Neutrophil (primary cell): ENCODE measurements at regions not wholly inside any gene's neighbourhood (a gene's known extent, or its start where the extent isn't known, plus 50 kb on each side); places are given as distances from the start of the nearest gene placed in this dataset.

Source experiments
- H3K27ac ChIP-seq: fragments of 200-600 bp; sonication (generic); 2 replicates; pipeline ENCODE4 v1.5.1; 2016; ENCODE audit warnings: mild to moderate bottlenecking, moderate library complexity
- H3K27me3 ChIP-seq: fragments of 200-600 bp; sonication (generic); 2 replicates; pipeline ENCODE4 v1.6.0; 2016; ENCODE audit warnings: mild to moderate bottlenecking
- H3K36me3 ChIP-seq: fragments of 200-600 bp; sonication (generic); 2 replicates; pipeline ENCODE4 v1.5.1; 2017
- H3K4me1 ChIP-seq, 2 experiments: fragments of 200-600 bp in 1 of 2; sonication (generic) in 1 of 2; 1 replicate in 1 of 2; 2 replicates in 1 of 2; pipeline versions ENCODE4 v1.5.1 to v1.6.1; 2013 to 2016; ENCODE audit warnings: low read depth in 1 of 2, low read length in 1 of 2, mild to moderate bottlenecking in 1 of 2, moderate library complexity in 1 of 2; ENCODE audit not compliant: control insufficient read depth in 1 of 2, insufficient read depth in 1 of 2
- H3K4me3 ChIP-seq, 2 experiments: fragments of 200-600 bp in 1 of 2; sonication (generic) in 1 of 2; 1 replicate in 1 of 2; 2 replicates in 1 of 2; pipeline ENCODE4 v1.5.1; 2013 to 2016; ENCODE audit warnings: low read depth in 1 of 2, low read length in 1 of 2, mild to moderate bottlenecking in 1 of 2, moderate library complexity in 1 of 2
- H3K9me3 ChIP-seq: fragments of 200-600 bp; sonication (generic); 2 replicates; pipeline ENCODE4 v1.5.1; 2016
- CTCF ChIP-seq: fragments of 200-600 bp; sonication (generic); IDR thresholded peaks from 2 replicates; pipeline ENCODE4 v1.5.1; 2016; ENCODE audit warnings: antibody characterized with exemption

- no peak for TF ChIP-seq CTCF
- Histone ChIP-seq H3K27ac (no peak overlapping the region), H3K36me3 (no peaks in the 10 kb centered on the region), H3K9me3 (no peaks in the 10 kb centered on the region), H3K4me1 (no peaks in the 10 kb centered on the region), H3K27me3 (no peaks in the 10 kb centered on the region), H3K4me3 (no peak overlapping the region)
Measured at GRCh38 chr11:112884012-112884767, 77.0 kb upstream of the NCAM1 start.

GRCh38 chr11:112885744-112886433 is 75.3 kb upstream of the NCAM1 start:
- Histone ChIP-seq H3K27ac (no peak overlapping the region), H3K4me3 (no peak overlapping the region), H3K4me1 (no peaks in the 10 kb centered on the region), H3K36me3 (no peaks in the 10 kb centered on the region), H3K27me3 (no peaks in the 10 kb centered on the region), H3K9me3 (no peaks in the 10 kb centered on the region)
- no peak for TF ChIP-seq CTCF

- Histone ChIP-seq H3K36me3 (no peaks in the 10 kb centered on the region), H3K9me3 (no peaks in the 10 kb centered on the region), H3K4me3 (no peak overlapping the region), H3K4me1 (no peaks in the 10 kb centered on the region), H3K27me3 (no peaks in the 10 kb centered on the region), H3K27ac (no peak overlapping the region)
- TF ChIP-seq CTCF: no peak
Measured at GRCh38 chr11:112886434-112887370, 74.5 kb upstream of the NCAM1 start.

GRCh38 chr11:112889446-112889845 is 71.8 kb upstream of the NCAM1 start:
- Histone ChIP-seq H3K4me1 (no peaks in the 10 kb centered on the region), H3K9me3 (no peaks in the 10 kb centered on the region), H3K4me3 (no peak overlapping the region), H3K27me3 (no peaks in the 10 kb centered on the region), H3K36me3 (no peaks in the 10 kb centered on the region), H3K27ac (no peak overlapping the region)
- no peak for TF ChIP-seq CTCF

- Histone ChIP-seq H3K27ac (no peak overlapping the region), H3K4me1 (no peaks in the 10 kb centered on the region), H3K4me3 (no peak overlapping the region), H3K36me3 (no peaks in the 10 kb centered on the region), H3K9me3 (no peaks in the 10 kb centered on the region), H3K27me3 (no peaks in the 10 kb centered on the region)
- no peak for TF ChIP-seq CTCF
Measured at GRCh38 chr11:112899235-112900006, 61.8 kb upstream of the NCAM1 start.
